Right lobe of liver (tissue), 6 donors: ENCODE measurements at regions not wholly inside any gene's neighbourhood (a gene's known extent, or its start where the extent isn't known, plus 50 kb on each side); places are given as distances from the start of the nearest gene placed in this dataset.

Experiments
- ATAC-seq, 4 donors: fragments of 200-7000 bp; cut with Tn5 transposase; one replicate each; pipeline ENCODE4 v1.9.1; 2020; ENCODE audit warnings: mild to moderate bottlenecking in 4 of 4, moderate library complexity in 4 of 4
- DNase-seq, 3 donors: peaks; one replicate each; pipeline ENCODE4 v3.0.0-alpha.2; 2020
- H3K27ac ChIP-seq, 3 donors: fragments of 200-600 bp; one replicate each; pipeline ENCODE4 v1.8.0; 2022
- H3K27me3 ChIP-seq, 2 donors: fragments of 200-600 bp; one replicate each; pipeline ENCODE4 v1.8.0; 2022
- H3K36me3 ChIP-seq, 4 donors: fragments of 200-600 bp; sonication (generic) in 1 of 4; one replicate each; pipeline versions ENCODE4 v1.5.1 to v1.8.0; 2017 to 2022; ENCODE audit warnings: control low read depth in 1 of 4
- H3K4me1 ChIP-seq, 4 donors: fragments of 200-600 bp; sonication (generic) in 1 of 4; one replicate each; pipeline versions ENCODE4 v1.5.1 to v1.8.0; 2017 to 2022; ENCODE audit warnings: control low read depth in 1 of 4
- H3K4me3 ChIP-seq, 3 donors: fragments of 200-600 bp; one replicate each; pipeline ENCODE4 v1.8.0; 2022
- H3K9me3 ChIP-seq, 4 donors: fragments of 200-600 bp; sonication (generic) in 1 of 4; one replicate each; pipeline versions ENCODE4 v1.5.1 to v1.8.0; 2017 to 2022; ENCODE audit warnings: control low read depth in 1 of 4
- POLR2A ChIP-seq: fragments of 450-650 bp; IDR thresholded peaks from one replicate; pipeline ENCODE4 v1.6.1; 2017; ENCODE audit warnings: antibody characterized with exemption, mild to moderate bottlenecking
- WGBS: methylation state at CpG from one replicate; pipeline ENCODE4 v1.1.6; 2018; ENCODE audit warnings: low coverage, low lambda C conversion rate; ENCODE audit not compliant: insufficient coverage; ENCODE audit errors: missing lambda C conversion rate; 5-methylcytosine and 5-hydroxymethylcytosine counted together
- intact Hi-C, 2 donors: fragments of 100-400 bp; cut with DNase I; formaldehyde crosslinking; loops; one replicate each; pipeline versions ENCODE4 v1.11.2 to v1.14.1; 2022
- TF ChIP-seq, protein P1 (sequence below), 4 donors: fragments of 200-600 bp in 3 of 4; fragments of 450-650 bp in 1 of 4; IDR thresholded peaks; one replicate each; pipeline versions ENCODE4 v1.5.1 to v1.8.0; 2016 to 2022; ENCODE audit warnings: antibody characterized with exemption in 4 of 4, mild to moderate bottlenecking in 2 of 4
- donor health status: DM: no; HTN: yes; CAD: no.
- donor health status: DM: no; HTN: no; CAD: no.
- donor health status: DM: no; HTN: no; CAD: no.
- donor health status: DM: no; HTN: yes; CAD: no.
- donor health status: DM: no; HTN: yes; CAD: no.

DNA sequence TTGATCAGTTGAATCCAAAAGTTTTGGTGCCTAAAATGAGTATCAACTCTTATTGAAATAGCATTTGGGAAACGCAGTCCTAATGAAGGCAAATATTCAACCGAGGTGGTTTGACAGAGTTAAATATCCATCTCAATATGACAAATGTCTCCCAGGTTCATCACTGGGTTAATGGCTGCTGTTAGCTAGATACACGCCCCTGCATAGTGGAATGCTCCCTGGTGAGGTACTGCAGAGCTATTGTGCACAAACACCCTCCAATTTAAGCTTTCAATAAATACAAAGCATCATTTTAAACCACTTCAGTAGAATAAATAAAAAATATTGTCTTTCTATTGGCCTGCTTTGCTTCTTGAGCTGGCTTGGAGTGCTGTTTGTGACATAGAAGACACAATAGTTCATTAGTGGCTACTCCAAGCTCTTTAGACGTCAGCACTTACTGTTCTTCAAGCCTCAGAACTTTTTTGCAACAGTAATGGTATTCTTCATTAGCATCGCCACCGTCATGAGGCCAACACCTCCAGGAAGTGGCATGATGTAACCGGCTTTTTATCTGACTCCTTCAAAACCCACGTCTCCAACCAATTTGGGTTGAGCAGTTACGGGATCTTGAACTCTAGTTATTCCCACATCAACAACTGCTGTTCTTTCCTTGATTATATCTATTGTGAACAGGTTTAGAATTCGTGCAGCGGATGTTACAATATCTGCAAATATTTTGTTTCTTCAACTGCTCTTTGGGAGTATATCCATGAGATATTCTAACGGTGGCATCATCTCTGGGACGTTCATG lies 1159.6 kb upstream of the EPHA6 start:
- whole genome bisulfite sequencing: 59% methylated on average over 13 of the region's 13 CpGs
- H3K4me1 ChIP-seq: no peaks in the 10 kb centered on the region
- intact Hi-C loops: no loop called here
- H3K36me3 ChIP-seq: no peaks in the 10 kb centered on the region
- no peaks in the 10 kb centered on the region for H3K27me3 ChIP-seq
- TF ChIP-seq, protein P1, sequence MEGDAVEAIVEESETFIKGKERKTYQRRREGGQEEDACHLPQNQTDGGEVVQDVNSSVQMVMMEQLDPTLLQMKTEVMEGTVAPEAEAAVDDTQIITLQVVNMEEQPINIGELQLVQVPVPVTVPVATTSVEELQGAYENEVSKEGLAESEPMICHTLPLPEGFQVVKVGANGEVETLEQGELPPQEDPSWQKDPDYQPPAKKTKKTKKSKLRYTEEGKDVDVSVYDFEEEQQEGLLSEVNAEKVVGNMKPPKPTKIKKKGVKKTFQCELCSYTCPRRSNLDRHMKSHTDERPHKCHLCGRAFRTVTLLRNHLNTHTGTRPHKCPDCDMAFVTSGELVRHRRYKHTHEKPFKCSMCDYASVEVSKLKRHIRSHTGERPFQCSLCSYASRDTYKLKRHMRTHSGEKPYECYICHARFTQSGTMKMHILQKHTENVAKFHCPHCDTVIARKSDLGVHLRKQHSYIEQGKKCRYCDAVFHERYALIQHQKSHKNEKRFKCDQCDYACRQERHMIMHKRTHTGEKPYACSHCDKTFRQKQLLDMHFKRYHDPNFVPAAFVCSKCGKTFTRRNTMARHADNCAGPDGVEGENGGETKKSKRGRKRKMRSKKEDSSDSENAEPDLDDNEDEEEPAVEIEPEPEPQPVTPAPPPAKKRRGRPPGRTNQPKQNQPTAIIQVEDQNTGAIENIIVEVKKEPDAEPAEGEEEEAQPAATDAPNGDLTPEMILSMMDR (IDR thresholded peaks at IDR 0.05): no peak
- no peak for TF ChIP-seq POLR2A
- no peak overlapping the region for H3K4me3 ChIP-seq
- DNase-seq (no peak), ATAC-seq (no peak)
- no peaks in the 10 kb centered on the region for H3K9me3 ChIP-seq
- H3K27ac ChIP-seq: no peak overlapping the region

DNA sequence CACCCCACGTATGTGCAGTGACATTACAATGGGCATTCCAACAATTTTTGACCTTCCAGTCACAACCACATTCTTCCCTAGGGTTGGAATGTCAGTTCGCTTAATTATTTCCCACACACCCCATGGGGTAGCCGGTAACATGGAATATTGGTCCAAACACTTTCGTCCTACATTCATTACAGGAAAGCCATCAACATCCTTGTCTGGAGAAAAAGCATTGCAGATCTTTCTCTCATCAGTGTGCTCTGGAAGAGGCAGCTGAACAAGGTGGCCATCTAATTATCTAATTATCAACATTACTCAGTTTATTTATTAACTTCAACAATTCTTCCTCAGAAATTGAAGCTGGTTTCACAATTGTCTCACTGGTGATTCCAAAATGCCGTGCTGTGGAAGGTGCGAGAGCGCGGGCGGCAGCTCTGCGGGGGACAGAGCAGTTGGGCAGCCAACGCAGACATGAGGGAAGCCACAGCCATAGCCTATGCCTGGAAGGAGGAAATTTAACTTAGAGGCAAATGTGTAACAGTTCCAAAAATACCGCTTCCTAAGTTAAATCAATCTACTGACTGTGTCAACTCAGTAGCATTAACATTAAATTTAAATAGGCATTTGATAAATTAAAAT lies 1158.9 kb upstream of the EPHA6 start:
- H3K36me3 ChIP-seq: no peaks in the 10 kb centered on the region
- H3K4me1 ChIP-seq: no peaks in the 10 kb centered on the region
- DNase-seq (no peak), ATAC-seq (no peak)
- intact Hi-C loops: no loop called here
- H3K27ac ChIP-seq: no peak overlapping the region
- 72% methylated on average over 9 of the region's 12 CpGs for WGBS
- no peak overlapping the region for H3K4me3 ChIP-seq
- H3K27me3 ChIP-seq: no peaks in the 10 kb centered on the region
- no peaks in the 10 kb centered on the region for H3K9me3 ChIP-seq
- no peak for TF ChIP-seq POLR2A
- TF ChIP-seq, protein P1 (IDR thresholded peaks at IDR 0.05): no peak

DNA sequence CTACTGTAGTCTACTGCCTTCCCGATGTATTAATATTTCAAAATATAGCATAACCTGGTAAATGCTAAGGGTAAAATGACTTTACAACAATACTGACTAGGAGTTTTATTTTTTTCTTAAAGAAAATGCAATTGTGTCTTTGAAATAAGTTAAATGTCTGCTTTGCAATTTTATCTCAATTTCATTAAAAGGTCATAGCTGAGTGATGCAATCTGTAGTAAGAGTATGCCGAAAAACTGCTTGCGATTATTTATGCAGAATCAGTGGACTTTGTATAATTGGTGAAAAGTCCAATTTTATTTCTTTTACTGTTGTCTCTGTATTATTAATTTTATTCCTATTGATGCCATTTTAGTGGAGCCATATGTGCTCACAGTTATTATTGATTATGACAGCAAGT lies 1143.6 kb upstream of the EPHA6 start:
- no peak for DNase-seq
- H3K4me1 ChIP-seq: no peaks in the 10 kb centered on the region
- no peaks in the 10 kb centered on the region for H3K9me3 ChIP-seq
- H3K27me3 ChIP-seq: no peaks in the 10 kb centered on the region
- no peaks in the 10 kb centered on the region for H3K36me3 ChIP-seq
- no peak overlapping the region for H3K4me3 ChIP-seq
- intact Hi-C loops: no loop called here
- no peak overlapping the region for H3K27ac ChIP-seq
- ATAC-seq: no peak
- TF ChIP-seq, protein P1 (IDR thresholded peaks at IDR 0.05): no peak
- TF ChIP-seq POLR2A: no peak
- 72% methylated on average over 3 of the region's 3 CpGs for WGBS

DNA sequence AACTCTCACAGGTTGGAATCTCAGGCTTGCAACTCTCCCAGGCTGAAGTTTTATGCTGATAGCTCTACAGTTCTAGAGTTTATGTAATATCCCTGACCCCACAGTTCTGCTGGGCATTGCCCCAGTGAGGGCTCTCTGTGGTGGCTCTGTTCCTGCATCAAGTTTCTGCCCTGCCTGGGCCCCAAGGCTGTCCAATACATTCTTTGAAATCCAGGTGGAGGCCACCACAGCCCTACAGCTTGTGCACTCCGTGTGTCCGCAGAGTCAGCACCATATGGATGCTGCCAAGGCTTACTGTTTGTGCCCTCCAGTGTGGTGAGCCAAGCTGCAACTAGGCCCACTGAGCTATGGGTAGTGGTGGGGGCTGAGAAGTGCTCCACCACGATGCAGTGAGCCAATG lies 1141.2 kb upstream of the EPHA6 start:
- DNase-seq (no peak), ATAC-seq (no peak)
- no peak overlapping the region for H3K27ac ChIP-seq
- whole genome bisulfite sequencing: 50% methylated on average over 2 of the region's 3 CpGs
- no peaks in the 10 kb centered on the region for H3K4me1 ChIP-seq
- H3K9me3 ChIP-seq: no peaks in the 10 kb centered on the region
- no peak overlapping the region for H3K4me3 ChIP-seq
- TF ChIP-seq, protein P1 (IDR thresholded peaks at IDR 0.05): no peak
- no peak for TF ChIP-seq POLR2A
- no peaks in the 10 kb centered on the region for H3K36me3 ChIP-seq
- intact Hi-C loops: no loop called here
- no peaks in the 10 kb centered on the region for H3K27me3 ChIP-seq
